Epithelial cell of proximal tubule (primary cell): ENCODE measurements at regions not wholly inside any gene's neighbourhood (a gene's known extent, or its start where the extent isn't known, plus 50 kb on each side); places are given as distances from the start of the nearest gene placed in this dataset.

Experiments
- DNase-seq: peaks from one replicate; pipeline ENCODE4 v3.0.0-alpha.2; 2011; ENCODE audit warnings: low read depth
- H3K4me3 ChIP-seq: 2 replicates; pipeline ENCODE4 v1.5.1; 2011; ENCODE audit warnings: low read depth, mild to moderate bottlenecking, low read length
- CTCF ChIP-seq: conservative IDR thresholded peaks from 2 replicates; pipeline ENCODE4 v1.5.1; 2012; ENCODE audit warnings: low read depth, mild to moderate bottlenecking, low read length

- no peak for TF ChIP-seq CTCF
- DNase-seq = no peak
These were observed 519.0 kb upstream of the DAB2 start for GRCh38 chr5:39943811-39944210.

GRCh38 chr5:39942606-39943005 is 517.8 kb upstream of the DAB2 start:
- no peak overlapping the region for H3K4me3 ChIP-seq
- no peak for TF ChIP-seq CTCF
- DNase-seq = no peak

More at GRCh38 chr5:39943811-39944210, 519.0 kb upstream of the DAB2 start:
- H3K4me3 ChIP-seq = no peak overlapping the region

GRCh38 chr5:39941416-39941815 is 516.6 kb upstream of the DAB2 start:
- DNase-seq = no peak
- TF ChIP-seq CTCF = no peak
- H3K4me3 ChIP-seq = no peak overlapping the region

GRCh38 chr5:39934830-39935229 is 510.1 kb upstream of the DAB2 start:
- TF ChIP-seq CTCF = no peak
- H3K4me3 ChIP-seq = no peak overlapping the region
- DNase-seq = no peak

GRCh38 chr5:39933061-39933460 is 508.3 kb upstream of the DAB2 start:
- no peak overlapping the region for H3K4me3 ChIP-seq
- TF ChIP-seq CTCF = no peak
- no peak for DNase-seq

- H3K4me3 ChIP-seq = no peak overlapping the region
- DNase-seq = no peak
- no peak for TF ChIP-seq CTCF
These were observed 503.9 kb upstream of the DAB2 start for GRCh38 chr5:39928709-39929108.

- no peak for DNase-seq
- no peak overlapping the region for H3K4me3 ChIP-seq
- no peak for TF ChIP-seq CTCF
These were observed 495.1 kb upstream of the DAB2 start for GRCh38 chr5:39919876-39920275.
